ENCODE measurements at regions not wholly inside any gene's neighbourhood (a gene's known extent, or its start where the extent isn't known, plus 50 kb on each side); places are given as distances from the start of the nearest gene placed in this dataset.

DNA sequence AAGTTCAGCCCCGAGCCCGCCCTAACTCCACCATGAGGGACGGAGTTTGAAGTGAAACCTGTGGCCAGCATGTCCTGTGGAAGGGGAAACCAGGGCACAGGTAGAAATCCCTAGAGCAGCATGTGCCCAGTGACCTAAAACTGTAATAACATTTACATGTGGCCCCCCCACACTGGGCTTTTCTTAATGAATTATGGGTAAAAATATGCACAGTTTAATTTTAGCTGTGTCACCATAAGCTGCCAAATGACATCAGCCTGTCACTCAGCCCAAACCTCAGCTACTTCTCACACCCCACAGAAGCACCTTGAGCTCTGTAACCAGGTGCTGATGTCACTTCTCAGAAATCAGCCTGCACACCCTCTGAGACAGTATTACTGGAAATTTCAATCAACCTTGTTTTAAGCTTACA is 50.0 kb upstream of the SLC19A1 start:
- peak; percentile 58 to 88 for DNase-seq

DNA sequence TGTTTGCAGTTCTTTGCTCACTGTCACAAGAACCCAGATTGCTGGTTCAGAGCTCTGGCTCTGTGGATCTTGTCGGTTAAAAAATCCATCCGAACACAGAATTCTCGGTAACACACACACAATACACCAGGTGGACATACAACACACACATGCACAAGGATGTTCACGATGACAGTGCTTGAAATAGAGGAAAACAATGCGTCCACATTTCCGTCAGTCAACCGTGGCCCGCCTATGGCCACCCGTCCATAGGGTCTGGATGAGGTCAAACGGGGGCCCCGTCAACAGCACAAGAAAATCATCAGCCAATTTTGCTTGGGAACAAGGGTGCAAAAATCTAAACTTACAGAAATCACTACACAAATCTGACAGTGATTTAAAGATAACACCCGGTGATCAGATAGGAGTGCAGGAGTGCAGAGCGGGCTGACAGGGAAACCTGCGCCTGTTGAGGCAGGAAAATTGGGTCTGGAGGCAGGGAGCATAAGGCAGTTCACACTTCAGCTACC is 50.4 kb upstream of the SLC19A1 start:
- no peak for DNase-seq

DNA sequence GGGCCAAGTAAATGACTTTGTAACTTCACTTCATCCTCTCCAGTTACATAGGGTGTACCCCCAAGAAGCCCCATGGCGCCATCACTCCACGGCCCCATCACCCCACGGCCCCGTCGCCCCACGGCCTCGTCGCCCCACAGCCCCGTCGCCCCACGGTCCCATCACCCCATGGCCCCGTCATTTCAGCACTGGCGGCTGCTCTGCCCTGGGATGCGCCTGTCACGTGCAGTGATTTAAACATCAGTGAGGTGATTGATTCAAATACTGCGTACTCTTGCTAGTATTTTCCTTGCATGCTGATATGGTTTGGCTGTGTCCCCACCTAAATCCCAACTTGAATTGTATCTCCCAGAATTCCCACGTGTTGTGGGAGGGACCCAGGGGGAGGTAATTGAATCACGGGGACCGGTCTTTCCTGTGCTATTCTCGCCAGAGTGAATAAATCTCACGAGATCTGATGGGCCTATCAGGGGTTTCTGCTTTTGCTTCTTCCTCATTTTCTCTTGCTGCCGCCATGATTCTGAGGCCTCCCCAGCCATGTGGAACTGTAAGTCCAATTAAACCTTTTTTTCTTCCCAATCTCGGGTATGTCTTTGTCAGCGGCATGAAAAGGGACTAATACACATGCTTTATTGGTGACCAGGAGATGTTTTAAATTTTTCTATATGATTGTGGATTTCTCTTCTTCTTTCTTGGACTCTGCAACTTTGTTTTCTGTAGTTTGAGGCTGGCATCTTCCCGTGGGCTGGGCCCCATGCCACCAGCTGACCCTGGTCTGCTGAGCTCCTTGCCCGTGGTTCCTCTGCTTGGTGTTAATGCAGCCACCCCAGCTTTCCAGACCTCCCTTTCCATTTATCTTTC is 50.1 kb upstream of the PCBP3 start:
- no peak for DNase-seq

Data from stimulated activated CD4-positive, alpha-beta T cell treated with anti-CD3 and anti-CD28 coated beads, Interleukin-4, amount 100 ng/mL, for 4 hours (primary cell).